AG04450 (cell line): ENCODE measurements at regions not wholly inside any gene's neighbourhood (a gene's known extent, or its start where the extent isn't known, plus 50 kb on each side); places are given as distances from the start of the nearest gene placed in this dataset.

Experiments used
- CTCF ChIA-PET: fragments of 300-600, 350-600 bp; formaldehyde crosslinking; extraction: SDS; loops from one replicate; lab custom pipeline; 2022; ENCODE audit warnings: antibody characterized with exemption, inconsistent platforms; lab: Charles Lee
- POLR2A ChIA-PET: fragments of 350-600 bp; formaldehyde crosslinking; extraction: SDS; loops from one replicate; lab custom pipeline; 2021; ENCODE audit warnings: antibody characterized with exemption, inconsistent platforms; lab: Yijun Ruan, JAX
- DNase-seq: peaks from one replicate; pipeline ENCODE4 v3.0.0-alpha.2; 2011; ENCODE audit warnings: low read depth, low spot score
- H3K27ac ChIP-seq: one replicate; pipeline ENCODE4 v1.5.1; 2012; ENCODE audit warnings: low read depth, low read length, control low read depth
- H3K27me3 ChIP-seq: one replicate; pipeline ENCODE4 v1.6.0; 2012; ENCODE audit warnings: low read length; ENCODE audit not compliant: control insufficient read depth, insufficient read depth
- H3K4me3 ChIP-seq: 2 replicates; pipeline ENCODE4 v1.5.1; 2011; ENCODE audit warnings: mild to moderate bottlenecking, low read depth, low read length, control low read depth
- H3K9me3 ChIP-seq: 2 replicates; pipeline ENCODE4 v1.5.1; 2012; ENCODE audit warnings: low read length; ENCODE audit not compliant: control insufficient read depth, insufficient read depth
- TF ChIP-seq, protein P1 (sequence below): IDR thresholded peaks from 2 replicates; pipeline ENCODE4 v1.5.1; 2011; ENCODE audit warnings: low read depth, low read length, control low read depth, inconsistent platforms

DNA sequence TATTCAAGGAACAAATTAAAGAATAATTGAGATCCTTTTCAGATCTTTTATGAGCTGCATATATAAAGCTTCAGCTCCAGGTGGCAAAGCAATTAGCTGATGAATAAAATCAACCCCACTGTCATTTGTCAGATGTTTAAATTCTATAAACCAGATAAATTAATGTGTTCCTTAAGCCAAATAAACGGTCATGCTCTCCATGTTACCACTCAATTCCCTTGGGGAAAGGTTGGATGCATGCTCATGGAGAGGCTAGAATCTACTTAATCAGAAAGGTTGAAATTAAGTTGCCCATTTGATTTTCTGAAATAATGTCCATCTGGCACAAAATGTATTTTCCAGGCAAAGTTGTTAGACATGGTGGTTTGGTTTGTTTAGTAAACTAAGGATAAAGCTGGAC, 282.5 kb upstream of the SPRED2 start:
- CTCF ChIA-PET: interaction anchor here (0.7 kb wide), 1 partner anchor 74 kb away, joined by 3 read pairs; no protein-coding TSS in a partner anchor
- TF ChIP-seq, protein P1, sequence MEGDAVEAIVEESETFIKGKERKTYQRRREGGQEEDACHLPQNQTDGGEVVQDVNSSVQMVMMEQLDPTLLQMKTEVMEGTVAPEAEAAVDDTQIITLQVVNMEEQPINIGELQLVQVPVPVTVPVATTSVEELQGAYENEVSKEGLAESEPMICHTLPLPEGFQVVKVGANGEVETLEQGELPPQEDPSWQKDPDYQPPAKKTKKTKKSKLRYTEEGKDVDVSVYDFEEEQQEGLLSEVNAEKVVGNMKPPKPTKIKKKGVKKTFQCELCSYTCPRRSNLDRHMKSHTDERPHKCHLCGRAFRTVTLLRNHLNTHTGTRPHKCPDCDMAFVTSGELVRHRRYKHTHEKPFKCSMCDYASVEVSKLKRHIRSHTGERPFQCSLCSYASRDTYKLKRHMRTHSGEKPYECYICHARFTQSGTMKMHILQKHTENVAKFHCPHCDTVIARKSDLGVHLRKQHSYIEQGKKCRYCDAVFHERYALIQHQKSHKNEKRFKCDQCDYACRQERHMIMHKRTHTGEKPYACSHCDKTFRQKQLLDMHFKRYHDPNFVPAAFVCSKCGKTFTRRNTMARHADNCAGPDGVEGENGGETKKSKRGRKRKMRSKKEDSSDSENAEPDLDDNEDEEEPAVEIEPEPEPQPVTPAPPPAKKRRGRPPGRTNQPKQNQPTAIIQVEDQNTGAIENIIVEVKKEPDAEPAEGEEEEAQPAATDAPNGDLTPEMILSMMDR: no peak
- no peak for DNase-seq

DNA sequence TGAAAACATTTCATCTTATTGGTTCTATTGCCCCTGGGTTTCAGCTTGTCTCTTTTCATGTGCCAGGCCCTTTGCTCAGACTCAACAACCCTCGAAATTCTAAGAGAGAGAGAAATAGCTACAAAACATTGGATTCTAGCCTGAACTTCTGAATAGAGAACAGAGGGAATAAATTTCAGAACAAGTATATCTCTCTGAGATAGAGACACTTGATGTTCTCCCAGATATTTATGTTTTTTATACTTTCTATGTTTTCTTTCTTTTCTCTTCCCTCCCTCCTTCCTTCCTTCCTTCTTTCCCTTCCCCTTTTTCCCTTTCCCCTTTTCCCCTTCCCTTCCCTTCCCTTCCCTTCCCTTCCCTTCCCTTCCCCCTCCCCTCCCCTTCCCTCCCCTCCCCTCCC, 279.5 kb upstream of the SPRED2 start:
- POLR2A ChIA-PET: no interaction called here
- no peak overlapping the region for H3K4me3 ChIP-seq
- no peak overlapping the region for H3K27ac ChIP-seq
- DNase-seq: no peak
- TF ChIP-seq, protein P1: no peak
- H3K9me3 ChIP-seq: no peaks in the 10 kb centered on the region
- CTCF ChIA-PET: interaction anchor here (0.7 to 3.2 kb wide), 3 partner anchors 13 to 72 kb away, joined by 3 to 13 read pairs (median 3); no protein-coding TSS in a partner anchor
- peaks cover 14% of the 10 kb centered on the region for H3K27me3 ChIP-seq

More for the DNA sequence above, 282.5 kb upstream of the SPRED2 start:
- Histone ChIP-seq H3K27ac (no peak overlapping the region), H3K9me3 (no peaks in the 10 kb centered on the region), H3K4me3 (no peak overlapping the region), H3K27me3 (peaks cover 8% of the 10 kb centered on the region)
- POLR2A ChIA-PET: no interaction called here

DNA sequence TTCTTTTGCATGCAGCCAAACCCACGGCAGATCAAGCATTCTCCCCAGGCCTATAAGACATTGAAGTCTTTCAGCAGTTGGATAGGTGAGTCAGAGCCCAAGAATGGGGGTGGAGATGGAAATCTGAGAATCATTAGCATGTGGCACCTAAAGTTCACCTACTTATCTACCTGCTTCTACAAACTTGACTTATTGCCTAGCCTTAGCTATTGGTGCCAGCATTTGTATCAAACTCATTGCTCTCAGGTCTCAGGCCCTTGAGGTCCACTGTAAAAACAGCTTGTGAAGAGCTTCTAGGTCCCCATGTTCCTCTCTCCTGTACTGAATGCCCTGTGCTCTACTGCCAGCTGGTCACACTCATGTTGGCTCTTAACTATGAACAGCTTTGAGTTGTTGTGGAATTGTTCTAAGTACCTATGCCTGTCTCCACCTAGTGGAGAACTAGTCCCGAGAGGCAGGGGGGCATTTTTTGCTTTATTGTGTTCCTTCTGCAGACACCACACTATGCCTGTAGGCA, 278.4 kb upstream of the SPRED2 start:
- TF ChIP-seq, protein P1: peak; percentile 52
- POLR2A ChIA-PET: no interaction called here
- CTCF ChIA-PET: interaction anchor here (0.6 to 3.2 kb wide), 7 partner anchors 12 to 89 kb away, joined by 3 to 13 read pairs (median 4); no protein-coding TSS in a partner anchor
- H3K27me3 ChIP-seq: peaks cover 14% of the 10 kb centered on the region
- DNase-seq: no peak
- H3K9me3 ChIP-seq: no peaks in the 10 kb centered on the region
- H3K27ac ChIP-seq: no peak overlapping the region
- no peak overlapping the region for H3K4me3 ChIP-seq

DNA sequence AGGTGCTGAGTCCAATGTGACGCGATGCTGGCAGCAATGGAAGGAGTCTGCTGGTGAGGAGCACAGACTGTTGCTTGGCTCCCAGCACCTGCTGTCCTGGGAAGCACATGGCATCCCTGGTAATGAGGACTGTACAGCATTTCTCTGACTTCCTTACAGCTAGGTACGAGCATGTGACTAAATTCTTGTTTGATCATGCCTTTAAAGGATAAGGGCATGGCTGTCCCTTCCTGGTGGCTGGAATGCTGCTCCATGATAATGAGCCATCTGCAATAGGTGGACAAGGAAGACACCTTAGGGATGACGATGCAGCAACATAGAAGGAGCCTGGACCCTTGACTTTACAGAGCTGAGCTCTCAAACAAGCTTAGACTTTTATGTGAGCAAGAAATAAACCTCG, 278.0 kb upstream of the SPRED2 start:
- no peak overlapping the region for H3K4me3 ChIP-seq
- ChIA-PET POLR2A (no interaction called here), CTCF (interaction anchor here (0.7 to 3.2 kb wide), 5 partner anchors 49 to 89 kb away, joined by 3 to 13 read pairs (median 5); no protein-coding TSS in a partner anchor)
- H3K27me3 ChIP-seq: peaks cover 14% of the 10 kb centered on the region
- no peaks in the 10 kb centered on the region for H3K9me3 ChIP-seq
- H3K27ac ChIP-seq: no peak overlapping the region
- no peak for DNase-seq
- TF ChIP-seq, protein P1: no peak

DNA sequence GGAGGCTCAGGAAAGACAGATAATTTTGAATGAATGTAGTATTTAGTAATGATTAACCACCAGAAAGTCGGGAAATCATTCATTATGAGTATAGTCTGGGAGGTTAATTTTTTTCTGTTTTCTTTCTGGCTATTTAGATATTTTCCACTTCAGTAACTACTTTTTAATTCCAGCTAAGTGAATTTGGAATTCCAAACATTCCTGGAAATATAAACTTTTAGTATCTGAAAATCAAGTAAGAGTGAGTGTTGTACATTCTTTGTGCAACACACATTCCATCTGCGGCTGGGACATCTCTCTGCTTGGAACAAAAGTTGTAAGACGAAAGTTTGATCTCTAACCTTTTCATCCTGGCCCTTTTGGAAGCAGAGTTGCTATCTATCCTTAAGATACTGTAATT, 275.7 kb upstream of the SPRED2 start:
- Histone ChIP-seq H3K4me3 (no peak overlapping the region), H3K27me3 (peaks cover 13% of the 10 kb centered on the region), H3K9me3 (no peaks in the 10 kb centered on the region), H3K27ac (no peak overlapping the region)
- TF ChIP-seq, protein P1: no peak
- DNase-seq: no peak
- POLR2A ChIA-PET: no interaction called here
- CTCF ChIA-PET: no interaction called here
